Vagina (tissue), 2 donors: ENCODE measurements at regions not wholly inside any gene's neighbourhood (a gene's known extent, or its start where the extent isn't known, plus 50 kb on each side); places are given as distances from the start of the nearest gene placed in this dataset.

Experiments used
- POLR2A ChIP-seq, 2 donors: fragments of 450-650 bp; IDR thresholded peaks; one replicate each; pipeline ENCODE4 v1.6.1; 2017; ENCODE audit warnings: antibody characterized with exemption in 2 of 2, mild to moderate bottlenecking in 2 of 2, moderate library complexity in 2 of 2
- POLR2AphosphoS5 ChIP-seq, 2 donors: sonication (generic); formaldehyde crosslinking; IDR thresholded peaks; one replicate each; pipeline ENCODE4 v1.9.0; 2017; ENCODE audit warnings: antibody characterized with exemption in 2 of 2, mild to moderate bottlenecking in 2 of 2, low read depth in 1 of 2; ENCODE audit not compliant: insufficient read depth in 1 of 2

DNA sequence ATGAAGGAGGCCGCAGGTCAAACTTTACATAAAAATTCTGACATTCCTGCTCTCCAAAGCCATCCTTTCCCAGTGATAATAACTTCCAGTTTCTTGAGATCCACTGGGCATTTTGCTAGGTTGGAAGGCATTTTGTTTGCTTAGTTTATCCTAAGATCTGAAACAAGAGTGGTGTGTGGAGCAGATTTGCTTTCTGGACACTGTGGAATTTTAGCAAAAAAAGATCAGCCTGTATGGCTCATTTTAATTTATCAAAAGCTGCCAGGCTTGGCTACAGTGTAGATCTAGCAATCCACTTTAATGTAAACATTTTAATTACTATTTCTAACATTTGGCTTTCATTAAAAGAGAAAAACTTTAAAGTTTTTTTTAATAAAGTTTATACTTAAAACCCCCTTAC lies 124.8 kb downstream of the SAMD9 start:
- TF ChIP-seq POLR2A (IDR thresholded peaks at IDR 0.05) (no peak), POLR2AphosphoS5 (IDR thresholded peaks at IDR 0.05; ENCODE audit: insufficient read depth in 1 of 2, low read depth in 1 of 2) (no peak)
